Astrocyte of the spinal cord (primary cell): ENCODE measurements at regions not wholly inside any gene's neighbourhood (a gene's known extent, or its start where the extent isn't known, plus 50 kb on each side); places are given as distances from the start of the nearest gene placed in this dataset.
A peak's percentile ranks its signal among the peaks of the same experiment; 100 is the strongest.

Experiments
- DNase-seq: peaks from one replicate; pipeline ENCODE4 v3.0.0; 2011; ENCODE audit warnings: low read depth, low spot score
- H3K4me3 ChIP-seq: 2 replicates; pipeline ENCODE4 v1.5.1; 2011; ENCODE audit warnings: low read depth, mild to moderate bottlenecking, low read length, moderate library complexity
- in situ Hi-C: cut with HindIII; loops from 2 replicates; pipeline ENCODE4 v1.10.0; 2017; ENCODE audit warnings: low sequenced_read_pairs
- TF ChIP-seq, protein P1 (sequence below): IDR thresholded peaks from 2 replicates; pipeline ENCODE4 v1.5.1; 2012; ENCODE audit warnings: low read depth, mild to moderate bottlenecking, low read length, inconsistent platforms

- in situ Hi-C loops, result no loop called here
- no peak for DNase-seq
- H3K4me3 ChIP-seq, result no peak overlapping the region
- TF ChIP-seq, protein P1, sequence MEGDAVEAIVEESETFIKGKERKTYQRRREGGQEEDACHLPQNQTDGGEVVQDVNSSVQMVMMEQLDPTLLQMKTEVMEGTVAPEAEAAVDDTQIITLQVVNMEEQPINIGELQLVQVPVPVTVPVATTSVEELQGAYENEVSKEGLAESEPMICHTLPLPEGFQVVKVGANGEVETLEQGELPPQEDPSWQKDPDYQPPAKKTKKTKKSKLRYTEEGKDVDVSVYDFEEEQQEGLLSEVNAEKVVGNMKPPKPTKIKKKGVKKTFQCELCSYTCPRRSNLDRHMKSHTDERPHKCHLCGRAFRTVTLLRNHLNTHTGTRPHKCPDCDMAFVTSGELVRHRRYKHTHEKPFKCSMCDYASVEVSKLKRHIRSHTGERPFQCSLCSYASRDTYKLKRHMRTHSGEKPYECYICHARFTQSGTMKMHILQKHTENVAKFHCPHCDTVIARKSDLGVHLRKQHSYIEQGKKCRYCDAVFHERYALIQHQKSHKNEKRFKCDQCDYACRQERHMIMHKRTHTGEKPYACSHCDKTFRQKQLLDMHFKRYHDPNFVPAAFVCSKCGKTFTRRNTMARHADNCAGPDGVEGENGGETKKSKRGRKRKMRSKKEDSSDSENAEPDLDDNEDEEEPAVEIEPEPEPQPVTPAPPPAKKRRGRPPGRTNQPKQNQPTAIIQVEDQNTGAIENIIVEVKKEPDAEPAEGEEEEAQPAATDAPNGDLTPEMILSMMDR, result no peak
Observed at GRCh38 chr2:8219631-8220355, 462.1 kb upstream of the ID2 start.

GRCh38 chr2:8222979-8223694, 458.7 kb upstream of the ID2 start:
- no peak overlapping the region for H3K4me3 ChIP-seq
- TF ChIP-seq, protein P1, result no peak
- DNase-seq, result peak; percentile 30
- in situ Hi-C loops, result no loop called here

DNA sequence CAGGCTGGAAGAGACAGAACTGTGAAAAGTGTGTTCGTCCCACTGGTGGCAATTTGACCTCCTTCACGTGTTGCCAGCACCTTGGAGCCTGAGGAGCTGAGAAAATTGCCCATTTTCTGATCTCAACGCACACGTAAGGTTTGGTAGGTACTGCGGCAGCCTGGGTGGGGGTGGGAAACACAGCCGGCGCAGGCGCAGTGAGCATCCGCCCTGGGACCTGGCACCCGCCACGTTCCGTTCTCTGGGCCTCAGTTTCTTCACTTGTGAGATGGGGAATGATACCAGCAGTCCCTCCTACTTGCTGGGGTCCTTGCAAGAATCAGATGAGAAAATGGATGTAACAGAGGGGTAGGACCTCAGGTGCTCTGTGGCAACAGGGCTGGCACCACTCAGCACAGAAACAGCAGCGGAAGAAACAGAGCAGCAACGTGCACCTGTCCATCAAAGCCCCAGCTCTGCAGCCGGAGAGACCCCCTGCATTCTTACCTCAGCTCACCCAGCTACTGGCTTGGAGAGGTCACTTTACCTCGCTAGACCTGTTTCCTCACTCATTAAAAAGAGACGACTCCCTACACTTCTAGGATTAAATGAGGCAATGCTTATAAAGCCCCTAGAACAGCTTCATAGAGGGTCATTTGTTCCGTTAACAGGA, 458.0 kb upstream of the ID2 start:
- no peak for DNase-seq
- TF ChIP-seq, protein P1, result no peak
- in situ Hi-C loops, result no loop called here
- no peak overlapping the region for H3K4me3 ChIP-seq

- TF ChIP-seq, protein P1, result no peak
- no peak for DNase-seq
- H3K4me3 ChIP-seq, result no peak overlapping the region
- in situ Hi-C loops, result no loop called here
Observed at GRCh38 chr2:8224347-8225190, 457.3 kb upstream of the ID2 start.

DNA sequence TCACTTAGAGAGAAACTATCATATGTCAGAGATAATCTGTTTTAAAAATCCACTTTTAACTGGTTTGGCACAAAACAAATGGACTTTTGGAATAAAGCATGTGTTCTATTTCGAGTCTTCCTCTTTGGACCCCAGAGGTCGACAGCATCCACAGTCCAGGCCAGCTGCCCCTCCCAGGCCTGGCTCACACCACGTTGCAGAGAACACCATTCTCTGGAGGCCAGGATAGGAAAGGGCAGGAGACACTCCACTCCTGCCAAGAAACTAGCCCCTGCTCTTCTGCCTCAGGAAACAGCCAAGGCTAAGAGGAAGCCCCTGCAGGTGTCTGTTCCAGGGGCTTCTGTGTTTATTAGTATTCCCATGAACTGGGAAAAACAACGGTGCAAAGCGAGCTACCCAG, 456.6 kb upstream of the ID2 start:
- no peak for DNase-seq
- H3K4me3 ChIP-seq, result no peak overlapping the region
- in situ Hi-C loops, result no loop called here
- TF ChIP-seq, protein P1, result no peak

GRCh38 chr2:8225798-8226197, 456.1 kb upstream of the ID2 start:
- no peak overlapping the region for H3K4me3 ChIP-seq
- TF ChIP-seq, protein P1, result no peak
- in situ Hi-C loops, result no loop called here
- DNase-seq, result no peak
